ENCODE measurements at regions not wholly inside any gene's neighbourhood (a gene's known extent, or its start where the extent isn't known, plus 50 kb on each side); places are given as distances from the start of the nearest gene placed in this dataset.

DNA sequence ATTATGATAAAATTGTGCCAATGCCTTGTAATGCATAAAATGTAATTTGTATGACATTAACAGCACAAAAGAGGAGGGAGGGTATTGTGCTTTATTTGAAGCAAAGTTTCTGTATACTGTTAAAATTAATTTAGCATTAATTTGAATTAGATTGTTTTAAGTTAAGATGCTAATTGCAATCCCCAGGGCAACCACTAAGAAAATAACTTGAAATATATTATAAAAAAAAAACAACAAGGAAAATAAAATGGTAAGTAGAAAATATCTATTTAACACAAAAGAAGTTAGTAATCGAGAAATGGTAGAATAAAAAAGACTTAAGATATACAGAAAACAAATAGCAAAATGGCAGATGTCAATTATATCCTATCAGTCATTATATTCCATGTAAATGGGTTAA is 131.4 kb upstream of the KAZN start:
- no peaks in the 10 kb centered on the region for H3K36me3 ChIP-seq (replicated peaks in 1 of 2; ENCODE audit: control insufficient read depth in 1 of 2, insufficient read depth in 2 of 2, low read length in 2 of 2)
- WGBS (ENCODE audit: insufficient coverage): no CpG with 5 or more reads among the region's 1 CpG
- H3K4me1 ChIP-seq (ENCODE audit: control insufficient read depth in 1 of 2, insufficient read depth in 2 of 2, low read length in 2 of 2): no peaks in the 10 kb centered on the region
- no peaks in the 10 kb centered on the region for H3K27me3 ChIP-seq (ENCODE audit: control insufficient read depth in 2 of 2, insufficient read depth in 2 of 2, low read length in 2 of 2)
- Mint-ChIP-seq H3K4me3 (no peak overlapping the region), H3K27ac (no peak overlapping the region), H3K27me3 (ENCODE audit: low read depth in 3 of 3) (peaks cover 2 to 3% (median 2%) of the 10 kb centered on the region in 3 donors), H3K4me1 (no peaks in the 10 kb centered on the region), H3K36me3 (no peaks in the 10 kb centered on the region), H3K9me3 (peaks cover 0 to 2% (median 0%) of the 10 kb centered on the region in 7 donors)
- H3K9ac ChIP-seq (ENCODE audit: insufficient read depth, low read length, poor library complexity, severe bottlenecking): no peak overlapping the region
- no peaks in the 10 kb centered on the region for H3K79me2 ChIP-seq (ENCODE audit: insufficient read depth, low read length)
- no peak for DNase-seq
- no peaks in the 10 kb centered on the region for H3K9me3 ChIP-seq (replicated peaks in 1 of 2; ENCODE audit: control insufficient read depth in 1 of 2, insufficient read depth in 1 of 2, low read length in 2 of 2)
- TF ChIP-seq, protein P1, sequence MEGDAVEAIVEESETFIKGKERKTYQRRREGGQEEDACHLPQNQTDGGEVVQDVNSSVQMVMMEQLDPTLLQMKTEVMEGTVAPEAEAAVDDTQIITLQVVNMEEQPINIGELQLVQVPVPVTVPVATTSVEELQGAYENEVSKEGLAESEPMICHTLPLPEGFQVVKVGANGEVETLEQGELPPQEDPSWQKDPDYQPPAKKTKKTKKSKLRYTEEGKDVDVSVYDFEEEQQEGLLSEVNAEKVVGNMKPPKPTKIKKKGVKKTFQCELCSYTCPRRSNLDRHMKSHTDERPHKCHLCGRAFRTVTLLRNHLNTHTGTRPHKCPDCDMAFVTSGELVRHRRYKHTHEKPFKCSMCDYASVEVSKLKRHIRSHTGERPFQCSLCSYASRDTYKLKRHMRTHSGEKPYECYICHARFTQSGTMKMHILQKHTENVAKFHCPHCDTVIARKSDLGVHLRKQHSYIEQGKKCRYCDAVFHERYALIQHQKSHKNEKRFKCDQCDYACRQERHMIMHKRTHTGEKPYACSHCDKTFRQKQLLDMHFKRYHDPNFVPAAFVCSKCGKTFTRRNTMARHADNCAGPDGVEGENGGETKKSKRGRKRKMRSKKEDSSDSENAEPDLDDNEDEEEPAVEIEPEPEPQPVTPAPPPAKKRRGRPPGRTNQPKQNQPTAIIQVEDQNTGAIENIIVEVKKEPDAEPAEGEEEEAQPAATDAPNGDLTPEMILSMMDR (IDR thresholded peaks at IDR 0.05): no peak
- no peaks in the 10 kb centered on the region for H4K20me1 ChIP-seq (ENCODE audit: insufficient read depth, low read length)
- H2AFZ ChIP-seq (ENCODE audit: insufficient read depth, low read depth, low read length, poor library complexity, severe bottlenecking): no peak overlapping the region
- H3K4me2 ChIP-seq (replicated peaks; ENCODE audit: extremely low read depth, low read length, poor library complexity, severe bottlenecking): no peak overlapping the region
- no peak overlapping the region for H3K4me3 ChIP-seq (replicated peaks in 1 of 3; ENCODE audit: low read depth in 2 of 3, low read length in 3 of 3)
- intact Hi-C loops (cut with micrococcal nuclease): no loop called here
- no peak overlapping the region for H3K27ac ChIP-seq (ENCODE audit: low read depth in 1 of 2, low read length in 2 of 2)

DNA sequence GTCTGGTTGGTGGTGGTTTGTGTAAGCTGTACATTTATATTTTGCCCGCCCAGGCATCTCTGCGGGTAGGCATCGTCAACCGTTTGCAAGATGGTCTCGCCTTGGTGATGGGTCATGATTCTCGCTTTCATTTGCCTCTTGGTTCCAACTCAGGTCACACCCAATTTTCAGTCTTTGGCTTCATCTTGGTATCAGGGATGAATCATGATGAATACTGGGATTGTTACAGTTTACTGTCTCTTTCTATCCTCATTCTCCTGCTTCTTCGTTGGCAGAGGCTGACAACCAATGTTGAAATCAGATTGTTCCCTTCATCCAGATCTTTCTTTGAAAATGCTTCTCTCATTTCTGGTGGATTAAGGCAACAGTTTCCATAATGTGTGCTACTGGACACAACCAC is 129.7 kb upstream of the KAZN start:
- Histone ChIP-seq H3K79me2 (ENCODE audit: insufficient read depth, low read length) (no peaks in the 10 kb centered on the region), H3K36me3 (replicated peaks in 1 of 2; ENCODE audit: control insufficient read depth in 1 of 2, insufficient read depth in 2 of 2, low read length in 2 of 2) (no peaks in the 10 kb centered on the region), H3K27ac (ENCODE audit: low read depth in 1 of 2, low read length in 2 of 2) (no peak overlapping the region), H3K9ac (ENCODE audit: insufficient read depth, low read length, poor library complexity, severe bottlenecking) (no peak overlapping the region), H3K4me1 (ENCODE audit: control insufficient read depth in 1 of 2, insufficient read depth in 2 of 2, low read length in 2 of 2) (no peaks in the 10 kb centered on the region), H3K27me3 (ENCODE audit: control insufficient read depth in 2 of 2, insufficient read depth in 2 of 2, low read length in 2 of 2) (no peaks in the 10 kb centered on the region), H3K4me3 (replicated peaks in 1 of 3; ENCODE audit: low read depth in 2 of 3, low read length in 3 of 3) (no peak overlapping the region), H4K20me1 (ENCODE audit: insufficient read depth, low read length) (no peaks in the 10 kb centered on the region), H3K4me2 (replicated peaks; ENCODE audit: extremely low read depth, low read length, poor library complexity, severe bottlenecking) (no peak overlapping the region), H3K9me3 (replicated peaks in 1 of 2; ENCODE audit: control insufficient read depth in 1 of 2, insufficient read depth in 1 of 2, low read length in 2 of 2) (no peaks in the 10 kb centered on the region), H2AFZ (ENCODE audit: insufficient read depth, low read depth, low read length, poor library complexity, severe bottlenecking) (no peak overlapping the region)
- TF ChIP-seq, protein P1 (IDR thresholded peaks at IDR 0.05): no peak
- Mint-ChIP-seq H3K9me3 (peaks cover 0 to 7% (median 0%) of the 10 kb centered on the region in 7 donors), H3K4me1 (no peaks in the 10 kb centered on the region), H3K27ac (no peak overlapping the region), H3K36me3 (no peaks in the 10 kb centered on the region), H3K4me3 (no peak overlapping the region), H3K27me3 (ENCODE audit: low read depth in 3 of 3) (peaks cover 0 to 6% (median 2%) of the 10 kb centered on the region in 3 donors)
- intact Hi-C loops (cut with micrococcal nuclease): no loop called here
- WGBS (ENCODE audit: insufficient coverage): no CpG with 5 or more reads among the region's 7 CpGs
- DNase-seq: no peak
